ENCODE measurements at regions not wholly inside any gene's neighbourhood (a gene's known extent, or its start where the extent isn't known, plus 50 kb on each side); places are given as distances from the start of the nearest gene placed in this dataset.

GRCh38 chr5:43903129-43903528, 300.1 kb downstream of the NNT start:
- no peak for TF ChIP-seq CTCF (IDR thresholded peaks at IDR 0.05; ENCODE audit: poor library complexity, severe bottlenecking)
- TF ChIP-seq POLR2AphosphoS5 (IDR thresholded peaks at IDR 0.05): no peak
- TF ChIP-seq REST (IDR thresholded peaks at IDR 0.05; ENCODE audit: borderline replicate concordance): no peak
- no peak for TF ChIP-seq EZH2 (IDR thresholded peaks at IDR 0.05; ENCODE audit: borderline replicate concordance, insufficient read depth, low read length, poor library complexity, severe bottlenecking)
- no peak for TF ChIP-seq SMC3 (conservative IDR thresholded peaks at IDR 0.05; ENCODE audit: poor library complexity)

Measured in neural cell (in vitro differentiated cells).